Brain microvascular endothelial cell (primary cell): ENCODE measurements at regions not wholly inside any gene's neighbourhood (a gene's known extent, or its start where the extent isn't known, plus 50 kb on each side); places are given as distances from the start of the nearest gene placed in this dataset.
"Not testable (repeated sequence)": the region's sequence is repeated elsewhere in the genome, so short reads cannot be mapped to it uniquely, and the experiment has no call there.

Experiments
- DNase-seq: peaks from one replicate; pipeline ENCODE4 v3.0.0-alpha.2; 2020
- H3K27ac ChIP-seq: fragments of 250-450 bp; sonication (Bioruptor Pico); 2 replicates; pipeline ENCODE4 v1.5.1; 2020; ENCODE audit warnings: mild to moderate bottlenecking, moderate library complexity
- H3K27me3 ChIP-seq: fragments of 250-450 bp; sonication (Bioruptor Pico); replicated peaks from 2 replicates; pipeline ENCODE4 v1.5.1; 2020; ENCODE audit warnings: mild to moderate bottlenecking
- H3K36me3 ChIP-seq: fragments of 250-450 bp; sonication (Bioruptor Pico); replicated peaks from 2 replicates; pipeline ENCODE4 v1.5.1; 2020; ENCODE audit warnings: mild to moderate bottlenecking
- H3K4me3 ChIP-seq: 2 replicates; pipeline ENCODE4 v1.5.1; 2011; ENCODE audit warnings: low read depth, mild to moderate bottlenecking, control low read depth, low read length, moderate library complexity
- CTCF ChIP-seq: IDR thresholded peaks from 2 replicates; pipeline ENCODE4 v1.5.1; 2011; ENCODE audit warnings: low read depth, mild to moderate bottlenecking, moderate library complexity, low read length, control low read depth, inconsistent platforms; ENCODE audit errors: missing control alignments
- in situ Hi-C: cut with HindIII; loops from 2 replicates; pipeline ENCODE4 v1.10.0; 2017; ENCODE audit warnings: low sequenced_read_pairs, low pct_ligation_motif_present

GRCh38 chr10:3319811-3320226 lies 147.2 kb upstream of the PITRM1 start:
- no peaks in the 10 kb centered on the region for H3K27me3 ChIP-seq
- no peak overlapping the region for H3K27ac ChIP-seq
- in situ Hi-C loops, result no loop called here
- no peak overlapping the region for H3K4me3 ChIP-seq
- DNase-seq, result no peak
- TF ChIP-seq CTCF, result no peak
- no peaks in the 10 kb centered on the region for H3K36me3 ChIP-seq

GRCh38 chr10:3318480-3318807 lies 145.9 kb upstream of the PITRM1 start:
- in situ Hi-C loops, result not testable (repeated sequence)

GRCh38 chr10:3317553-3318479 lies 145.2 kb upstream of the PITRM1 start:
- H3K4me3 ChIP-seq, in situ Hi-C loops: not testable (repeated sequence)

More at GRCh38 chr10:3318480-3318807, 145.9 kb upstream of the PITRM1 start:
- H3K27ac ChIP-seq, H3K27me3 ChIP-seq, DNase-seq, H3K36me3 ChIP-seq, H3K4me3 ChIP-seq: not testable (repeated sequence)

GRCh38 chr10:3314445-3315085 lies 142.0 kb upstream of the PITRM1 start:
- in situ Hi-C loops, H3K27ac ChIP-seq, DNase-seq, H3K27me3 ChIP-seq, H3K36me3 ChIP-seq, H3K4me3 ChIP-seq: not testable (repeated sequence)

More at GRCh38 chr10:3317553-3318479, 145.2 kb upstream of the PITRM1 start:
- H3K36me3 ChIP-seq, H3K27ac ChIP-seq, H3K27me3 ChIP-seq, DNase-seq: not testable (repeated sequence)

- H3K4me3 ChIP-seq, H3K27me3 ChIP-seq, H3K36me3 ChIP-seq, in situ Hi-C loops, H3K27ac ChIP-seq: not testable (repeated sequence)
- peak; percentile 51 for DNase-seq
These were observed 141.3 kb upstream of the PITRM1 start for GRCh38 chr10:3313784-3314444.

- in situ Hi-C loops, result no loop called here
- Histone ChIP-seq H3K36me3 (no peaks in the 10 kb centered on the region), H3K27ac (no peak overlapping the region), H3K4me3 (no peak overlapping the region), H3K27me3 (no peaks in the 10 kb centered on the region)
- no peak for TF ChIP-seq CTCF
- no peak for DNase-seq
These were observed 139.9 kb upstream of the PITRM1 start for GRCh38 chr10:3312403-3312940.

- Histone ChIP-seq H3K4me3 (no peak overlapping the region), H3K36me3 (no peaks in the 10 kb centered on the region), H3K27me3 (no peaks in the 10 kb centered on the region), H3K27ac (no peak overlapping the region)
- no peak for TF ChIP-seq CTCF
- no peak for DNase-seq
- in situ Hi-C loops, result no loop called here
These were observed 137.6 kb upstream of the PITRM1 start for GRCh38 chr10:3310016-3310784.
